ENCODE measurements at regions not wholly inside any gene's neighbourhood (a gene's known extent, or its start where the extent isn't known, plus 50 kb on each side); places are given as distances from the start of the nearest gene placed in this dataset.

DNA sequence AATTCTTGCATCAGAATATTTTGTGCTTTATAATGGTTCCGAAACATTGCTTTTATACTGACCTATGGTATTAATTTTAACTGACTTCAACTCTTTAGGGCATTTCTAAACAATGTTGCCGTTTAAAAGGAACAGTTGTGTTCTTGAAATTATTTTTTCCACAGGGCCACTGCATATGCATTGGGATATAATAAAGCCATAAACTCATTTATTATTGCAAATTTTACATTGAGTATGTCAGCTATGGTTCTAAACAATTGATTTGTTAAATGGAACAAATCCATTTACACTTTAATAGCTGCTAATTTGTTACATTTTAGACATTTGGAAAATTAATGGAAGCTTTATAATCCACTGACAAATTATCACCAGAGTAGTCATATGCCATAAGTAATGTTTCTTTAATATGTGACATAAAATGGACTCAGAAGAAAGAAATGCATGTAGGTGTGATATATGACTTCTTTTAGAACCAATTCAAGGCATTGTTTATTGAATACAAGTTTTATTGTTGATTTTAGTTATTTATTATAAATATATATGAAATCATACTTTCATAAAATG lies 553.3 kb downstream of the TLL1 start:
- CTCF ChIA-PET: no interaction called here

More for the DNA sequence above, 553.3 kb downstream of the TLL1 start:
- Histone ChIP-seq H4K20me1 (ENCODE audit: insufficient read depth) (no peaks in the 10 kb centered on the region), H3K27ac (ENCODE audit: low read depth, low read length) (no peak overlapping the region), H3K4me1 (ENCODE audit: control insufficient read depth in 1 of 2, insufficient read depth in 2 of 2, low read length in 2 of 2) (no peaks in the 10 kb centered on the region), H3K4me2 (ENCODE audit: low read length) (no peak overlapping the region), H2AFZ (ENCODE audit: low read depth, low read length, poor library complexity, severe bottlenecking) (peak overlapping the region; percentile 27), H3K9ac (ENCODE audit: low read length) (no peak overlapping the region), H3K36me3 (ENCODE audit: control insufficient read depth in 1 of 2, insufficient read depth in 2 of 2, low read length in 2 of 2) (no peaks in the 10 kb centered on the region), H3K4me3 (replicated peaks in 1 of 2; ENCODE audit: low read depth in 1 of 2, low read length in 2 of 2) (no peak overlapping the region), H3K9me3 (ENCODE audit: control insufficient read depth in 1 of 2, insufficient read depth in 1 of 2, low read depth in 1 of 2, low read length in 2 of 2) (no peaks in the 10 kb centered on the region), H3K79me2 (ENCODE audit: insufficient read depth, low read length) (no peaks in the 10 kb centered on the region), H3K27me3 (ENCODE audit: insufficient read depth, low read length) (no peaks in the 10 kb centered on the region), H3K9me2 (ENCODE audit: insufficient read depth) (no peaks in the 10 kb centered on the region; the same call in 1 of the 2 replicates)
- no peak for ATAC-seq
- no TSS peak for BruUV-seq (replicated peaks)
- DNase-seq (ENCODE audit: low read depth, low spot score): no peak
- ChIA-PET RAD21 (ENCODE audit: low non-redundant PET in 1 of 2, low total read pairs in 2 of 2, uncharacterized antibody in 2 of 2, unreplicated experiment in 2 of 2) (no interaction called here), POLR2A (no interaction called here)
- intact Hi-C loops (cut with micrococcal nuclease): no loop called here
- TF ChIP-seq, protein P1, sequence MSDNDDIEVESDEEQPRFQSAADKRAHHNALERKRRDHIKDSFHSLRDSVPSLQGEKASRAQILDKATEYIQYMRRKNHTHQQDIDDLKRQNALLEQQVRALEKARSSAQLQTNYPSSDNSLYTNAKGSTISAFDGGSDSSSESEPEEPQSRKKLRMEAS (IDR thresholded peaks at IDR 0.05): no peak
- TF ChIP-seq, protein P2, sequence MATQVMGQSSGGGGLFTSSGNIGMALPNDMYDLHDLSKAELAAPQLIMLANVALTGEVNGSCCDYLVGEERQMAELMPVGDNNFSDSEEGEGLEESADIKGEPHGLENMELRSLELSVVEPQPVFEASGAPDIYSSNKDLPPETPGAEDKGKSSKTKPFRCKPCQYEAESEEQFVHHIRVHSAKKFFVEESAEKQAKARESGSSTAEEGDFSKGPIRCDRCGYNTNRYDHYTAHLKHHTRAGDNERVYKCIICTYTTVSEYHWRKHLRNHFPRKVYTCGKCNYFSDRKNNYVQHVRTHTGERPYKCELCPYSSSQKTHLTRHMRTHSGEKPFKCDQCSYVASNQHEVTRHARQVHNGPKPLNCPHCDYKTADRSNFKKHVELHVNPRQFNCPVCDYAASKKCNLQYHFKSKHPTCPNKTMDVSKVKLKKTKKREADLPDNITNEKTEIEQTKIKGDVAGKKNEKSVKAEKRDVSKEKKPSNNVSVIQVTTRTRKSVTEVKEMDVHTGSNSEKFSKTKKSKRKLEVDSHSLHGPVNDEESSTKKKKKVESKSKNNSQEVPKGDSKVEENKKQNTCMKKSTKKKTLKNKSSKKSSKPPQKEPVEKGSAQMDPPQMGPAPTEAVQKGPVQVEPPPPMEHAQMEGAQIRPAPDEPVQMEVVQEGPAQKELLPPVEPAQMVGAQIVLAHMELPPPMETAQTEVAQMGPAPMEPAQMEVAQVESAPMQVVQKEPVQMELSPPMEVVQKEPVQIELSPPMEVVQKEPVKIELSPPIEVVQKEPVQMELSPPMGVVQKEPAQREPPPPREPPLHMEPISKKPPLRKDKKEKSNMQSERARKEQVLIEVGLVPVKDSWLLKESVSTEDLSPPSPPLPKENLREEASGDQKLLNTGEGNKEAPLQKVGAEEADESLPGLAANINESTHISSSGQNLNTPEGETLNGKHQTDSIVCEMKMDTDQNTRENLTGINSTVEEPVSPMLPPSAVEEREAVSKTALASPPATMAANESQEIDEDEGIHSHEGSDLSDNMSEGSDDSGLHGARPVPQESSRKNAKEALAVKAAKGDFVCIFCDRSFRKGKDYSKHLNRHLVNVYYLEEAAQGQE (IDR thresholded peaks at IDR 0.05; ENCODE audit: low read depth): no peak
- no peak for TF ChIP-seq RAD21 (IDR thresholded peaks at IDR 0.05; ENCODE audit: low read depth)
- TF ChIP-seq, protein P3, sequence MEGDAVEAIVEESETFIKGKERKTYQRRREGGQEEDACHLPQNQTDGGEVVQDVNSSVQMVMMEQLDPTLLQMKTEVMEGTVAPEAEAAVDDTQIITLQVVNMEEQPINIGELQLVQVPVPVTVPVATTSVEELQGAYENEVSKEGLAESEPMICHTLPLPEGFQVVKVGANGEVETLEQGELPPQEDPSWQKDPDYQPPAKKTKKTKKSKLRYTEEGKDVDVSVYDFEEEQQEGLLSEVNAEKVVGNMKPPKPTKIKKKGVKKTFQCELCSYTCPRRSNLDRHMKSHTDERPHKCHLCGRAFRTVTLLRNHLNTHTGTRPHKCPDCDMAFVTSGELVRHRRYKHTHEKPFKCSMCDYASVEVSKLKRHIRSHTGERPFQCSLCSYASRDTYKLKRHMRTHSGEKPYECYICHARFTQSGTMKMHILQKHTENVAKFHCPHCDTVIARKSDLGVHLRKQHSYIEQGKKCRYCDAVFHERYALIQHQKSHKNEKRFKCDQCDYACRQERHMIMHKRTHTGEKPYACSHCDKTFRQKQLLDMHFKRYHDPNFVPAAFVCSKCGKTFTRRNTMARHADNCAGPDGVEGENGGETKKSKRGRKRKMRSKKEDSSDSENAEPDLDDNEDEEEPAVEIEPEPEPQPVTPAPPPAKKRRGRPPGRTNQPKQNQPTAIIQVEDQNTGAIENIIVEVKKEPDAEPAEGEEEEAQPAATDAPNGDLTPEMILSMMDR (IDR thresholded peaks at IDR 0.05 in 2 of 3, conservative IDR thresholded peaks at IDR 0.05 in 1 of 3; ENCODE audit: borderline replicate concordance in 1 of 3, insufficient read depth in 1 of 3, low read depth in 2 of 3, low read length in 2 of 3): no peak
- TF ChIP-seq CBX3 (IDR thresholded peaks at IDR 0.05; ENCODE audit: low read depth): no peak

All from HCT116 (cell line).